ENCODE measurements at regions not wholly inside any gene's neighbourhood (a gene's known extent, or its start where the extent isn't known, plus 50 kb on each side); places are given as distances from the start of the nearest gene placed in this dataset.

GRCh38 chr10:78937800-78938694, 130.7 kb upstream of the ZMIZ1 start:
- DNase-seq: no peak

- DNase-seq: no peak
Measured at GRCh38 chr10:78938695-78939672, 129.8 kb upstream of the ZMIZ1 start.

- DNase-seq: no peak
Measured at GRCh38 chr10:78942091-78942501, 126.7 kb upstream of the ZMIZ1 start.

- DNase-seq: no peak
Measured at GRCh38 chr10:78944723-78945312, 123.9 kb upstream of the ZMIZ1 start.

- DNase-seq: no peak
Measured at GRCh38 chr10:78945838-78946237, 122.9 kb upstream of the ZMIZ1 start.

- no peak for DNase-seq
Measured at GRCh38 chr10:78947226-78947625, 121.5 kb upstream of the ZMIZ1 start.

- no peak for DNase-seq
Measured at GRCh38 chr10:78947733-78948132, 121.0 kb upstream of the ZMIZ1 start.

GRCh38 chr10:78948621-78949030, 120.1 kb upstream of the ZMIZ1 start:
- no peak for DNase-seq

GRCh38 chr10:78950656-78951587, 117.8 kb upstream of the ZMIZ1 start:
- no peak for DNase-seq

- DNase-seq: no peak
Measured at GRCh38 chr10:78952030-78952429, 116.7 kb upstream of the ZMIZ1 start.

- DNase-seq: no peak
Measured at GRCh38 chr10:78952686-78953085, 116.1 kb upstream of the ZMIZ1 start.

GRCh38 chr10:78953113-78953798, 115.5 kb upstream of the ZMIZ1 start:
- no peak for DNase-seq

- no peak for DNase-seq
Measured at GRCh38 chr10:78953799-78954297, 114.9 kb upstream of the ZMIZ1 start.

GRCh38 chr10:78954689-78955088, 114.1 kb upstream of the ZMIZ1 start:
- DNase-seq: no peak

GRCh38 chr10:78955206-78955605, 113.6 kb upstream of the ZMIZ1 start:
- DNase-seq: no peak

GRCh38 chr10:78956391-78956790, 112.4 kb upstream of the ZMIZ1 start:
- no peak for DNase-seq

- DNase-seq: no peak
Measured at GRCh38 chr10:78957471-78958039, 111.2 kb upstream of the ZMIZ1 start.

- no peak for DNase-seq
Measured at GRCh38 chr10:78959217-78959923, 109.4 kb upstream of the ZMIZ1 start.

GRCh38 chr10:78959924-78960285, 108.9 kb upstream of the ZMIZ1 start:
- no peak for DNase-seq

GRCh38 chr10:78960316-78960800, 108.4 kb upstream of the ZMIZ1 start:
- no peak for DNase-seq
